HG02884 (cell line): ENCODE measurements at regions not wholly inside any gene's neighbourhood (a gene's known extent, or its start where the extent isn't known, plus 50 kb on each side); places are given as distances from the start of the nearest gene placed in this dataset.

Source experiments
- ATAC-seq: cut with Tn5 transposase; IDR thresholded peaks from one replicate; pipeline ENCODE4 v1.9.1; 2021; ENCODE audit warnings: mild to moderate bottlenecking, moderate library complexity; ENCODE audit not compliant: unreplicated experiment

DNA sequence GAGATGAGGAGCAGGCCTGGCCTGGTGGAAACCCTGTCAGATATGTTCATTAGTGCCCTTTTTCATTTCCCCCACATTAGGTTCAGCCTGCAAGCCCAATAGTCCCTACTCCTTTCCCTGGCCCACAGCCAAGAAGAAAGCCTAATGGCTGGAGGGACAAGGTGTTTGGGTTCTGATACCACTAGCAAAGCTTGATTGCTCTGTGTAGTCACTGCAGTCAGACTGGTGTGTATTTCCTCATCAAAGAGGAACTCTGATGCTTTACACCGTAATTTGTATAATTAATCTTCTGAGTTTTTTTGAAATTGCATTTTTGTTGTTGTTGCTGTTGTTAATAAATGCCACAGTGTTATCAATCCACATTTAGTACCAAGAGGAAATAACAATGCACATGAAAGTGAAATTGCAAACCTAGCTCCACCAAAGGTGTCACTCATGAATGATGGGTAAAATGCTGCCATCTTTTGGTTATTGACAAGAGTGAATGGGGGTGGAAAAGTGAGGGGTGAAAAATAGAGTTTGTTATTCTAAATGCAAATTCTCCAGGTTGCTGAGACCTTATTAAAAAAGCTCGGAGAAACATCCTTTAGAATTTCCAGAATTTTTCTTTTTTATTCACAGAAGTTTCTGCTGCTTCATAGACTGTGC lies 320.2 kb upstream of the POU3F2 start:
- ATAC-seq = no peak

- ATAC-seq = no peak
Measured at GRCh38 chr6:98514796-98515195, 319.6 kb upstream of the POU3F2 start.

GRCh38 chr6:98516206-98516605 lies 318.2 kb upstream of the POU3F2 start:
- ATAC-seq = no peak

- no peak for ATAC-seq
Measured at GRCh38 chr6:98516866-98517265, 317.5 kb upstream of the POU3F2 start.

DNA sequence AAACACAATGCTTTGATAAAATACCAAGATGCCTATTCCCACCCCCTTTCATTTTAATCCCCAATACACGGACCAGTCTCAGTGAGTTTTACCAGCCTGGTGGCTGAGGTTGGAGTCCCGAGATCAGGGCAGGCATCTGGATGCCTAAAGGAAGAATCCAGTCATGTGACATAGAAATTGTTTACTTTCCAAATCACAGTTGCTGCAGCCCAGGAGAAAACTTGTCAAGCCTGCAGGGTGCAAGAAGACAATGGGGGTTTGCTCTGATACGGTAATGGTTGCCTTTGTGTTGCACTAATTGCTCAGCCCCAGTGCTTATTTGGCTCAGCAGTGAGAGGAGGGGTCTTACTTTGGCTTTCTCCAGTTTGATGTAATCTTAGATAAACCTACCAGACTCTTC lies 308.5 kb upstream of the POU3F2 start:
- no peak for ATAC-seq

GRCh38 chr6:98526465-98526864 lies 307.9 kb upstream of the POU3F2 start:
- no peak for ATAC-seq

GRCh38 chr6:98529364-98529763 lies 305.0 kb upstream of the POU3F2 start:
- no peak for ATAC-seq

GRCh38 chr6:98530732-98531131 lies 303.6 kb upstream of the POU3F2 start:
- no peak for ATAC-seq

DNA sequence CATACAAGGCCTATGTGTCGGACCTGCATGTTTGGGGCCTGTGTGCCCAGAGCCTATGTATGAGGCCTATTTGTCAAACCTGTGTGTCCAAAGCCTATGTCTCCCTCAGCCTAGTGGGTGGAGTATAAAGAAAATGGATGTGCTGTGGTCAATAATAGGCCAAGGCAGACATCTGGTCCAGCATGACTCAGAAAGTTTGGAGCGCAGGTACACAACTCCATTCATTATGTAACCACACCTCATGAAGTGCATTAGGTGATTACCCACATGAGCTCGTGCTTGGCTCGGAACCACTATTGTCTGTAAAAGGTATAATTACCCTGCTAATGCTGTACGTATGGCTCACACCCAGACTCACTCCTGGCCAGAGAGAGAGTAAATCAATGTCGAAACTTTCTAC lies 302.4 kb upstream of the POU3F2 start:
- ATAC-seq = no peak

DNA sequence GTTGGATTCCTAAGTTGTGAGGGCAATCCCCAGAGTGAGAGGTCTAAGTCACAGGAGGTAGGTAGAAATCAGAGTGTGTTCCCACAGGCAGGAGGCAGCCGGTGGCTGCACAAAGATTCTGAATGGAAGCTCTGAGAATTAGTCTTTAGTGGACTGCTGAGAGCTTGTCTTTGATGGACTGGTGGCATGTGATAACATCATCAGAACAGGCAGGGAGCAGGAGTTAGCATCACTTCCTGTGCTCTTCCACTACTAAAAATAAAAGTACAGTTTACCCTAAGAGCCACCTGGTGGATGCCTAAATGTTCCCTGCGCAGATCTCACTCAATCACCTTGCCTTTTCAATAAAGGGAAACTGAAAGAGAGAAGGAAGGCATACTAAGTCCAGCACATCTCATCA lies 294.6 kb upstream of the POU3F2 start:
- ATAC-seq = peak; percentile 59

- no peak for ATAC-seq
Measured at GRCh38 chr6:98546376-98546775, 288.0 kb upstream of the POU3F2 start.

DNA sequence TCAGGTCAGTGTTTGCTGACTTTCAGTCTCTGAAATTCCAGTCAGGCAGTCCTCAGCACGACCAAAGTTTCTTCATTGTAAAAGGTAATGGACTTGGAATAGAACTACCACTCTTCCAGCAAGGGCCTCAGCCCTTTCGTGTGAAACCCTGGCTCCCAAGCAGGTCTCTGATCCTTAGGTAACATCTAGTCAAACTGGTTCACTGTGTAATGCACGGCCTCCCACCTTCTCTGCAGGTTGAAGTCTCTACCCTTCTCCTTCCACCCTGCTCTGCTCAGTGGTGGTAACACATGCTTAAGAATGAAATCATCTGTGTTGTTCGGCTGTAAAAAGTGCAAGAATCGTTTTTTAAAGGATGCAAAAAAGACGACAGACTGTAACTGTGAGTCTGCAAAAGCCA lies 287.2 kb upstream of the POU3F2 start:
- no peak for ATAC-seq

GRCh38 chr6:98547634-98548033 lies 286.7 kb upstream of the POU3F2 start:
- ATAC-seq = no peak

- ATAC-seq = no peak
Measured at GRCh38 chr6:98548301-98548700, 286.1 kb upstream of the POU3F2 start.

GRCh38 chr6:98560418-98560817 lies 274.0 kb upstream of the POU3F2 start:
- ATAC-seq = no peak

DNA sequence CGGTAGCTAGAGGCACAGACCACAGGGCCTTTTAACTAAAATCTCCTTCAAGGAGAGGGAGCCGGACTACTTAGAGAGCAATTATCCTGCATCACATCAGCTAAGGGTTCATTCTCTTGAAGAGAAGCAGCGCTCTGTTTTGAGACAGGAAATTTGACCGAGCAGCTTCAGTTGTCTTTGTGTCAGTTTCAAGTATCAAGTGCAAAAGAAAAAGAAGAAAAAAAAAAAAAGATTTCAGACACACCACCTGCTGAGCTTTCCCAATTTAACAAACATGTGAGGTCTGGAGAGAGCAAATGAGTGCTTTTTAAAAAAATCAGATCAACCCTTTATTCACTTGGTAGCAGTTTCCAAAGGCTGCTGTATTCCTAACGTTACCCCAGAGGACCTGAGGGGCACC lies 273.5 kb upstream of the POU3F2 start:
- no peak for ATAC-seq

GRCh38 chr6:98566126-98566525 lies 268.2 kb upstream of the POU3F2 start:
- no peak for ATAC-seq

DNA sequence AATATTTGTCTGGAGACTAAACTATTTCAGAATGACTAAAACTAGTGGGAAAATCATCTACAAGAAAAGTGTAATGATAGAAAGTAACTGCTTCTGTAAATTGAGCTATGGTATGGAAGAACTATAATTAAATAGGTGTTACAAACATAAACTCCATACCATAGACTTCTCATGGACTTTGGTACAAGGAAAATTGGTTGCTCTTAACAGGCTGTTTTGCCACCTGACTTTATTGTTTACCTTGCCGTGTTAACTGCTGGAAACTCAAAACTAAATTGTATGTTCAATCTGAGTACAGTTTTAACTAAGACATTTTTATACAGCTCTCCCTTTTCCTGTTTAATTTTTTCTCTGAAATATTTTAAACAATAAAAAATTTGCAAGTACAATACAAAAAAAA lies 261.8 kb upstream of the POU3F2 start:
- ATAC-seq = no peak

- no peak for ATAC-seq
Measured at GRCh38 chr6:98574984-98575383, 259.4 kb upstream of the POU3F2 start.

DNA sequence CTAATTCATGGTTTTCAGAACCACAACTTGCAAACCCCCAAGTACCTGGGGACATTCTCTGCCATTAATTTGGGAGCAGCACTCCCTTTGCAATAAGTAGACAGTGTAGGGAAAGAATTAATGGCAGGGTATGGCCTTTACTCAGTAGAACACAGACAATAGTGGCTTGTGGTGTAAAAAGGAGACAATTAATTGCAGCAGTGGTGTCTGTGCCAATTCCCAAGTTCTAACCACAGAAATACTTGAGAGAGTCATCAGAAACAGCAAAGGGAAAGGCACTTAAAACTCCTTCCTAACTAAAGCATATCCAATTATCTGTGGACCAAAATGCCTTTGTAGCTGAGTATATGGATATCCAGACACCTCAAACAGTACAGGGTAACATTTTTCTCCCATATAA lies 257.6 kb upstream of the POU3F2 start:
- ATAC-seq = no peak

- ATAC-seq = no peak
Measured at GRCh38 chr6:98578016-98578415, 256.4 kb upstream of the POU3F2 start.

DNA sequence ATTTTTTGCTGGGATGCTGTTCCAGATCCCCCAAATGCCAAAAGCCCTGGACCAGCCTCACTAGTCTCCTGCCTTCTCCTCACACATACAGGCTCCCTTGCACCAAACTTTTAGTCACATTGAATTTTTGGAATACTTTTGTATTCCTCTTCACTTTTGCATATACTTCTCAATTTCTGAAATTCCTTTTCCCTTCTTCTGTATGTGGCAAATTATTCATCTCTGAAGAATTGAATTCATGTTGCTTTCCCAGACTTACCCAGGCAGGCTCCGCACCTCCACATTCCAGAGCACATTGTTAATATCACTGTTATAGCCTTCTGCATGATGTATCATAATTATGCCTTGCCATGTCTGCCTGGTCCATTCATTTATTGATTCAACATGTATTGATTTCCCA lies 255.3 kb upstream of the POU3F2 start:
- ATAC-seq = no peak

GRCh38 chr6:98579941-98580340 lies 254.4 kb upstream of the POU3F2 start:
- no peak for ATAC-seq
